ENCODE measurements at regions not wholly inside any gene's neighbourhood (a gene's known extent, or its start where the extent isn't known, plus 50 kb on each side); places are given as distances from the start of the nearest gene placed in this dataset.

DNA sequence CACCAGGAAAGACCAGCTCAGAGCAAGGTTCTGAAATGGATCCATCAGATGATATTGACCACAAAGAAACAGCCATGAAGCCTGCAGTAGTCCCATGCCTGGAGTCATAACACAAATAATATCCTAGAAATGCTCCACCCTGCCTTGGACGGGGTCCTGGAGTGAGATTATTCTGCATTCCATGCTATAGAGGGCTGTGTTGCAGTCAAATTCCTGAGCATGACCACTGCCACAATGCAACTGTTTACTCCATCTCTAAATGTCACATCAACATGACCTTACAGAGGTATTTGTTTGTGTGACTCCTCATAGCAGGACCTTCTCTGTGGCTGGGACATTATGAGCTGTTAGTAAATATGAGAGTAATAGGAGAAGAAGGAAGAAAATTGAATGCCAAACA lies 257.5 kb upstream of the TCF21 start:
- DNase-seq (ENCODE audit: low read depth), result peak; percentile 57

- peak; percentile 82 for DNase-seq (ENCODE audit: low read depth)
Measured at GRCh38 chr6:133632206-133632605, 256.7 kb upstream of the TCF21 start.

DNA sequence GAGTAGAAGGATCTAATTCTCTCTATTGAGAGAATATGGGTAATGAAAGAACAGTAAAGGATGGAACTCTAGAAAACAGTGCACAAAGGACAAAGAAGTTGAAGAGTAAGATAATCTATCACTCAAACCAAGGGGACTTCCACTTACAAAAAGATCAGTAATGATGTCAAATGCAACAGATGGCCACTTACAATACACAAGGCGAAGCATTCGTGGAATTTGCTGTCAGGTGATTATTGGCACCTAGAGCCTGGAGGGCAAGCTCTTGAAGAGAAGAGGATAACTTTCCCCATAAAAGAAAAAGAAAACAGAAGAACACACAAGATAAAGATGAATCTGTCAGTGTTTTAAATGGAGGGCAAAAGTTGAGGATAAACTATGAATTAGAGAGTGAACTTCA lies 256.0 kb upstream of the TCF21 start:
- no peak for DNase-seq (ENCODE audit: low read depth)

DNA sequence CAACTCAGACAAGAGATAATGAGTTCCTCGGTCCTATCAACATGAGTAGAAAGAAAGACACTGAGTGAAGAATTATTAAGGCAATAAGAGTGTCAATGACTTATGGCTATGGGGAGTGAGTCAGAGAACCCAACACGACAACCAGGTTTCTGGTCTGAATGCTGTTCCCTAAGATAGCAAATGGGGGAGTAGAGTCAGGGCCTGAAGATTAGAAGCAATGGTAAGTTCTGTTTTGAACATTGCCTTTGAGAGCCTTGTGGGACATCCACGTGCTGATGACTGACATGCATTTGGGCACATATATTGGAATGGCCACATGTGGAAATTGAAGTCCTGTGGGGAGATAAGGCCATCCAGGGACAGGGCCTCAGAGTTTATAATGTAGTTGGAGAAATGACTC lies 254.4 kb upstream of the TCF21 start:
- DNase-seq (ENCODE audit: low read depth), result no peak

DNA sequence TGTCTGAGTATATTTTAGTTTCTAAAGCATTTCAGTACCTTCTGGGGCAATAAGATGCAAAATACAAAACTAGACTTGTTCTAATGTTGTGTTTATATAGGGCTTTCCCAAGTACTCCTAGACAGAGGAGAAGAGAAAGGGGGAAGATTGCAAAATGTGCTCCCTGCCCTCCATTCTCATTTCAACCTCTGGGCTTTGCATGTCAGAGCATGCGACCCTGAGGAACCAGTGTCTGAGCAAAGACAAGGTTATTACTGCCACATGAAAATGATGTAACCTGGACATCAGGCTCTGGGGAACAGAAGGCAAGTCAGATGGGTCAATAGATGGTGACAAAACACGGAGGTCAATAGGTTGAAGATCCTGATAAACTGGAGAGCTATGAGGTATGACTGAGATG lies 253.5 kb upstream of the TCF21 start:
- DNase-seq (ENCODE audit: low read depth), result no peak

DNA sequence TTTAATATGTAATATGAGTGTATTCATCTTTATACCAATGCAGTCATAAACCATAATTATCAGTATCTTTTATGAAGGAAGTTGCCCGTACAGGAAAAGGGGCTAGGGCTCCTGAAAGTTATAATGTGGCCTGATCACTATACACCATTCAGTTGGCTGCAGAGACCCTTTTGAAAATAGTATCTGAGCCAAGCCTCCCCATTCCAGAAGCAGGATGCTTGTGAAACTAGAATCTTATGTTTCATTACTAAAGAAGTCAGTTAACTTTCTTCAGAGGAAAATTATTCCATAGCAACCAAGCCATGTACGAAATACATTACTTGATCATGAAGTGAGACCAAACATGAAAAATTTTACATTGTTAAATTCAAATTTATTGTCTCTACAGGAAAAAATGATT lies 251.5 kb upstream of the TCF21 start:
- no peak for DNase-seq (ENCODE audit: low read depth)

GRCh38 chr6:133637874-133638273 lies 251.0 kb upstream of the TCF21 start:
- no peak for DNase-seq (ENCODE audit: low read depth)

DNA sequence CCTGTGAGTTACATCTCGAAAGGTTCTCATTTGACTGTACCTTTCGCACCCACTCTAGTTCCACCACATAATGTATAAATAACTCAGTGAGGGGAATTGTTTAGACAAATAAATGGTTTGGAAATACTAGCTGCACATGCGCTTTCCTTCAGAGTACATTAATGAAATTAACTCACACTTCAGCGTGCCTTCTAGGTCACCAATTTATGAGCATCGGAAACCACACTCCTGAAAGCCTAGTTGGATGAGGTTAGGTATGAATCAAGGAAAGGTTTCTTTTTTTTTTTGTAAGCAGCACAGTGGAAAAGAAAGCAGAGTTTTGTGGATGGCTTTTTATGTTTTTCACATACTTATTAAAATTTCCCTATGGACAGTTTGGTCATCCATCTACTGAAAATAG lies 247.8 kb upstream of the TCF21 start:
- DNase-seq (ENCODE audit: low read depth), result peak; percentile 27

- peak; percentile 28 for DNase-seq (ENCODE audit: low read depth)
Measured at GRCh38 chr6:133644548-133644891, 244.4 kb upstream of the TCF21 start.

DNA sequence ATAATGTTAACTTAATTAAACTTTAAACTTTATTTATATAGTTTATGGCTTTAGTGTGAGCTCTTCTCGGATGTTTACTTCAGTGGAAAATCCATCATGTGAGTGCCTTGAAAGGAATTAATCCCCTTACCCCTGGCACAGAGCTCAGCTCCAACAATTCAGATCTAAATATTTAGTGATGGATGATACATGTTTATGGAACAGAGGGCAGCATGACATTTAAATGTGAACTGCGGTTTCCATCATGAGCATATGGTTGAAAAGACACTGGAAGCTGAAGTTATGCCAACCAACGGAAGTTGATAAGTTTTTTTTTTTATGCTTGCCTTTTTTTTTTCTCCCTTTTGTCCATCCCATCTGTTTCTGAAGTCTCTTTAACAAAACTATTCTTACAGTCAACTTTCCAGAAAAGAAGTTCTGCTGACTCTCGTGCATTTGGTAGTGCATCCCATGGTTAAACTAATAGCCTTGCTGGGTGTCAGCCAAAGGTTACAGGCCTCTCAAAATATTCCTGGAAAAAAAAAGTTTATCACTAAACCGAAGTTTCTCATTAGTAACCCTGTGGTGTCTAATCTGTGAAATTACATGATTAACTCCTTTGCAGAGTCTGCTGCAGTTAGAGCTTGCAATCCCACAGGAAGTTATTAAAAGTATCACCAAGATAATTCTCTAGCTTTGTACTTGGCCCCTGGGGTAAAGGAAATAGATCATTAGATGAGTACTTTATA lies 243.9 kb upstream of the TCF21 start:
- DNase-seq (ENCODE audit: low read depth), result peak; percentile 79

GRCh38 chr6:133645966-133646740 lies 242.8 kb upstream of the TCF21 start:
- DNase-seq (ENCODE audit: low read depth), result peak; percentile 34

GRCh38 chr6:133648581-133648980 lies 240.3 kb upstream of the TCF21 start:
- DNase-seq (ENCODE audit: low read depth), result no peak

DNA sequence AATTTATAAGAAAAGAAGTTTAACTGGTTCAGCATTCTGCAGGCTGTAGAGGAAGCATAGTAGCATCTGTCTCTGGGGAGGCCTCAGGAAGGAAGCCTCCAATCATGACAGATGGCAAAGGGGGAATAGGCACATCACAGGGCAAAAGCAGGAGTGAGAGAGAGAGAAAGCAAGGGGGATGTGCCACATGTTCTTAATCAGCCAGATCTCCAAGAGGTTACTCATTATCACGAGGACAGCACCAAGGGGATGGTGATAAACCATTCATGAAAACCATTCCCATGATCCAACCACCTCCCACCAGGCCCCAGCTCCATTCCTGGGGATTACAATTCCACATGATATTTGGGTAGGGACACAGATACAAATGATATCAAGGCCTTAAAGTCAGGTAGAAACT lies 217.5 kb upstream of the TCF21 start:
- DNase-seq (ENCODE audit: low read depth), result peak; percentile 6

- no peak for DNase-seq (ENCODE audit: low read depth)
Measured at GRCh38 chr6:133673056-133673455, 215.9 kb upstream of the TCF21 start.

DNA sequence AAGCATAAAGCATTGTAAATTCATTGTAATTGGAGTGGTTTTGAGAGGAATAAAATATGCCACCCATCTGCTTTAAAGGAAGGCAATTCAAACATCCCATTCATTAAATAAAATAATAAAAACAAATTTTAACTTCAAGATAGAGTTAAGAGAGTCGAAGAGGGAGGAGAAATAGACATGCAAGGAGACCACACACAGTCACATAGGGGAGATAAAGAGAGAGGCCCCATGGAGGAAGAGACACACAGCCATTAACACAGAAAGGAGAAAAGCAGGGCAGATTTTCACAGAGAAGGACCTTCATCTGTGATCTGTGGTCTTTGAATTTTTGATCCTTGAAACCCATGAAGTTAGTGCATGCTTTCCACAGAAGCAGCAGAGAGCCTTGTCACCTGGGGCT lies 214.3 kb upstream of the TCF21 start:
- DNase-seq (ENCODE audit: low read depth), result no peak

DNA sequence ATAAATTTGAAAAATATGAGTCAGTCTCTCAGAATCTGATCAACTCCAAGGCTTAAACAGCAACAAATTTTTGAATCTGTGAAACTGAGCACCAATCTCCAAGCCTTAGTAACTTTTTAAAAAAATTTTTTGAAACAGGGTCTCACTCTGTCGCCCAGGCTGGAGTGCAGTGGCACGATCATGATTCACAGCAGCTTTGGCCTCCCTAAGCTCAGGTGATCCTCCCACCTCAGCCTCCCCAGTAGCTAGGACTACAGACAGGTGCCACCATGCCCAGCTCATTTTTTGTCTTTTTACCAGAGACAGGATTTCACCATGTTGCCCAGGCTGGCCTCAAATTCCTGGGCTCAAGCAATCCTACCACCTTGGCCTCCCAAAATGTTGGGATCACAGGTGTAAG lies 207.9 kb upstream of the TCF21 start:
- no peak for DNase-seq (ENCODE audit: low read depth)

DNA sequence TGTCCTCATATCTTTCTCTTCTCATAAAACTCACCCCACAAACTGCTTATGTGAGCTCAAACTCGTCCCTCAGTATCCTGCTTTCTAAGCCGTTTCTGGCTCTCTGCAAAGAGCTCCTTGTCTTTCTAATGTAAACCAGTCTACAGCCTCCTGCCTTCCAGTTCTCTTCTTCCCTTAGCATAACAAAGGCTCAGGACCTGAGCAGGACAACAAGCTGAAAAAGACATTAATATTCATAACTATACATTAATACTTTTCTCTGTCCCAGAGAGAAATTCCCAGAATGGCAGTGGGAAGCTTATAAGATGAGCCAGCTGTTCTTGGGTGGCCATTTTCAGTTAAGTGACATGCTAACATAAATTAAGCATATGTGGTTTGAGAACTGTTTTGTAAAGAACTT lies 207.0 kb upstream of the TCF21 start:
- no peak for DNase-seq (ENCODE audit: low read depth)

GRCh38 chr6:133682506-133683307 lies 206.2 kb upstream of the TCF21 start:
- no peak for DNase-seq (ENCODE audit: low read depth)

DNA sequence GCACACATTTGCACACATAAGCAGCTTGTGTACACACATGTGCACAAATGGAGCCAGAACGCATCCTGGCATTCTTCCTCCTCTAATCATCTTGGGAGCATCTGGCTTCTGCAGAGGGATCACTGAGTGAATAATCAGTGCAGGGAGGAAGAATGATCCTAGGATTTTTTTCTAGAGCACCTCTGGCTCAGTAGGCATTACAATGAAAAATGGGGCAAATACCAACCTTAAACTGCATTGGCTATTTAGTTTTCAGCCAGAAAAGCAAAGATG lies 205.7 kb upstream of the TCF21 start:
- no peak for DNase-seq (ENCODE audit: low read depth)

DNA sequence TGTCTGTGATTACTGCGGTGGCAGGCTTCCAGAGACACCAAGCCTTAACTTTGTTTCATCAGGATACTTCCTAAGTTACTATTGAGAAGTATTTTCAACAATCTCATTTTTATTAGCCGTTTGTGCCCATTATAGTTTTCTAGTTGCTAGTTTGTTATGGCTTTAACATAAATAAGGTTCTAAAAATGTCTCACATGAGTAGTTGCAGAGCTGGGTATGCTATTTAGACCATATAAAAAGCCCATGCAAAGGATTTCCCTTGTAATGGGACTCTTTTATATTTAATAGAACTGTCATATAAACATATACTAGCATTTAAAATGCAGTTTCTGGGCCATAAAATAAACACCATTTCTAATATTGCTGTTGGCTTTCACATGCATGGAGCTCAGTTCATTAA lies 205.3 kb upstream of the TCF21 start:
- DNase-seq (ENCODE audit: low read depth), result no peak

DNA sequence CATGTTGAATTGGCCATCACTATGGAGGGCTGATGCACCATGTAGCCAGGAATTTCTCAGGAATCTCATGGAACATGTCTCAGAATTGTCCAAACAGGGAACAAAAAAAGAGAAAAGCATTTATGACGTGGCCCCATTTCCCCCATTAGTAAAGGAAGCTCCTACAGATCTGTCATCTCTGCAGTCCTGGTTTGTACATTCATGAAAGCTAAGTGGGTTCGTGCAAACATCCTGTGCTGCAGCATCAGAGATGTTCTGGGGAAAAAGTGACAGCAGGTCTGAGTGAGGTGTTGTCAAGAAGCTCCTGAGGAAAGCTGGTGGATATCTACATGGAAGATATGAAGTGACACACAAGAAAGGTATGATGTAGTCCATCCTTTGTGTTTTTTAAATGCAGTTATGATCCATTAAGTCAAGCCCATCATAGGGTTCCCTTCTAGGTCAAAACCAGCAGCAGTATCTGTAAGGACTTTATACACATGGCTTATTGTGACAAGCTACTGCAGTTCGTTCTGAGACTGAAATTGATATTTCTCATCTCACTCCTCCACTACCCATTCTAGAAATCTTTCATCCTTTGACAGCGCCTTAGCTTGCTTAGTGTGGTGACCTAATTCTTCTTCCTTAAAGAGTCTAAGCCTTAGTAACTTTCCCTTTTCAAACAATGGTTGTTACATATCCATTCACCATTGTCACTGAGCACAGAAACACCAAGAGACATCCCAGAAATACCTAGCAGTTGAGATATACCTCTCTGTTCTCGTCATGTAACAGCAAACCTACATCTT lies 200.0 kb upstream of the TCF21 start:
- no peak for DNase-seq (ENCODE audit: low read depth)

DNA sequence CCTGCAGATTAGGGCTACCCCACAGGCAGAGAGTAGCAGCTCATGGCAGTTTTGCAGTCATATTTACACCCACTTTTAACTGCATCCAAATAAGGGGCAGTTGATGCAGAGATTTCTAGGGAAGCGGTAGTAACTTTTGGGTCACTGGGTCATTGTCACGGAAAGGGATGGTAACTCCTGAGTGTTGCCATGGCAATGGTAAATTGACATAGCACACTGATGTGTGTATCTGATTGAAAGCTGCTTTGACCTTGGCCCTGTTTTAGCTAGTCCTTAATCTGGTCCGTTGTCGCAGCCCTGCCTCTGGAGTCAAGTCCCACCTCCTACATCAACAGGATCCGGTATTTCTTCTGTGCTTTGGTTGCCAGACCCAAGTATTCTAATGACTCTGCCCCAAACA lies 199.1 kb upstream of the TCF21 start:
- no peak for DNase-seq (ENCODE audit: low read depth)

DNA sequence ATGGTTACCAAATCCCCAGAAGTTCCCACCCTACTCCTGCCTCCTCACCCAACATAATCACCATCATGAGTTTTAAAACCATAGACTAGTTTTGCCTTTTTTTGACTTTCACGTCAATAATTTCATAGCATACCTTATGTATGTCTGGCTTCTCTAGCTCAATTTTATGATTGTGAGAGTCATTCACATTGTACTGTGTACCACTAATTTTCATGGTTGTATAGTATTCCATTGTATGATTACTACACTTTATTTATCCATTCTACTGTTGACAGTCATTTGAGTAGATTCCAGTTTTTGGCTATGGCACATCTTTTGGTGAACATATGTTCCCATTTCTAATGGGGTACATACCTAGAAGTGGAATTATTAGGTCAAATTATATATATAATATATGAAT lies 195.3 kb upstream of the TCF21 start:
- no peak for DNase-seq (ENCODE audit: low read depth)

Measured in amniotic epithelial cell (primary cell).